ENCODE measurements at regions not wholly inside any gene's neighbourhood (a gene's known extent, or its start where the extent isn't known, plus 50 kb on each side); places are given as distances from the start of the nearest gene placed in this dataset.
"Not testable (repeated sequence)": the region's sequence is repeated elsewhere in the genome, so short reads cannot be mapped to it uniquely, and the experiment has no call there.

DNA sequence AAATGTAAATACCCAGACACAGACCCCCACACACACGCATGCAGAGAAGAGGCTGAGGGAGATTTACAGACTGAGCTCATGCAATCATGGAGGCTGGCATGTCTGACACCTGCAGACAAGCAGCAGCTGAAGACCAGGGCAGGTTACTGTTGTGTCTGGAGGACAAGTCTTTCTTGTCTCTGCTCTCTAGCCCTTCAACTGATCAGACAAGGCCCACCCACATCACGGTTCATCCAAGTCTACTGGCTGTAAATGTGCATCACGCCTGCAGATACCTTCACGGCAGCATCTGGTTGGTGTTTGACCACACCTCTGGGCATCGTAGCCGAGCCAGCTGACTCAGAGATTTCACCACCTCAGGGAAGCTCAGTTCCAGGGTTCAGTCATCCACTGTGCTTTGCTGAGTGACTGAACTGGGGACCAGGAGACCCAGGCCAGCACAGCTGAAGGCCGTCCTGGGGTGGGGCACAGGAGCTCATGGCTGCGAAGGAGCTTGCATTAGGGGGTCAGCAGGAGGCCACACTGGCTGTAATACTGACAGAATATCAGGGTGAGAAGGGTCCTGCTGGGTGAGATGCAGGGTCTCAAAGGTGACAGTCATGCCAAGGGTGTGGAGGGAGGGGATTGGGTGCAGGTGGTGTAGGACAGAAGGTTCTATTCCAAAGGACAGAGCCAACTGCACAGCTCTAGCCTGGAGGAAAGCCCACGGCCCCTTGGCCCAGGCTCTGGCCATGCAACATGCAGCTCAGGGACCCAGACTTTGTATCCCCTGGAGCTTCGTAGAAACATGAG, 304.9 kb downstream of the BRD1 start:
- DNase-seq: no peak

GRCh38 chr22:49521787-49522224, 305.9 kb downstream of the BRD1 start:
- no peak for DNase-seq

DNA sequence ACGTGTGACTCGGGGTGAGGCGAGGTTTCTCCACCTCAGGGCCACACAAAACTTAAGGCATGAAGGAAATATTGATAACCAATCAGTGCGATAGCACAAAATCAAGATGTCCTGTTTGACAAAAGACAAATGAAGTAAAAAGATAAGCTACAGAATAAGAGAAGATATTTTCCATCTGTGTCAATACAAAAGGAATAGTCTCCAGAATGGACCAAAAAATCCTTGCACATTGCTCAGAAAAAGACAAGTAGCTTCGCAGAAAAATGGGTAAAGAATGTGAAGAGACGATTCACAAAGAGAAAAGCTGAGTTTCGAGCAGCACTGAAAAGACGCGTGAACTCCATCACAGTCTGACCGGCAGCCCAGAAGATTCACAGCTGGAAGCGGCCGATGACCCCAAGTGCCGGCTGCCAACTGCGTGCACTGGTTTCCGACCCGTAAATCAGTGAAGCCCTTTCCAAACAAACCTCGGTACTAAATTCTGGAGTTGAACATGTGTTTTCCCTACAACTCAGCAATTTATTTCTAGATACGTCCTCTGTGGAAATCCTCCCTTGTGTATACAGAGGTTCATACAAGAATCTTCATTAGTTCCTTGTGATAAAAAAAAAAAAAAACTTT, 308.4 kb downstream of the BRD1 start:
- no peak for DNase-seq

DNA sequence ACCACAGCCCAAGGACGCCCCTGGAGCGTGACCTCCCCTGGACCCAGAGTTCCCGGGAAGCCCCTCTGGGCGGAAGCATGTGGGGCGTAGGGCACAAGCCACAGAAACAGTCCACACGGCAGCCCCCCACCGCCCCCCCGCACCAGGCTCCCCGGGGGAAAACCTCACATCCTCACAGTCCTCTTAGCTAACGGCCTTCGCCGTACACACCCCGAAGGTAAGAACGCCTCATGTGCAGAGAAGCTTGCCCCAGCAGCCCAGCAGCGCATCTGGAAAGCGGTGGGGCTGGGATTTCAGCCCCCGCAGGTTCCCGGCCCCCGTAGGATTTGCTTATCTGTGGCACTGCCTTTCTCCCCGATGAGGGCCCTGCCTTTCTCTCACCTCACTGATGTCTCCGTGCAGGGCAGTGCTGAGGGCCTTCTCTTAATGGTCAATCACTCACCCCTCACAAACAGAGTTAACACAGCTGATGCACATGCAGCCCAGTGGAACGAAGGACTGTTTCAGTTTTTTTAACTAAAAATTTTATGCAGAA, 309.2 kb downstream of the BRD1 start:
- no peak for DNase-seq

DNA sequence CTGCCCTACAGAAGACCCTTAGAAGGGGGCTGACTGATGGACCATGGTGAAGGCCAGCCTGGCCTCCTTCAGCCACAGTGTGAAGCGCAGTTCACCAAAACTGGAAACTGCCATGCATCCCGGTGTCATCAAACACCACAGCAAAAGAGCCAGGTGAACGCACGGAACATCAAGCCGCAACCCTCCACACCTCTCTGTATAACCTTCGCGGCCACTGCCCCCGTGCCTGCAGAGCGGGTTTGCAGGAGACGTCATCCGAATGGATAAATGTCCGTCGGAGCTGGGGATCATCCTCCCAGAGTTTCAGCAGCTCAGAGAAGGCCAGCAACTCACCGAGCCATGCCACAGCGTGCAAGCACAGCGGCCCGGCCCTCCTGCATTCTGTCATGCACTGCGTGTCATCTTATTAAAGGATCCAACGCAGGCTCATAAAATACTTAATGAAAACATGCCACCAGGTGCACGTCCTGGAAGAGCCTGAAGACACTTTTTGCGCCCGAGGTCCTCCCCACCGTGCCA, 309.9 kb downstream of the BRD1 start:
- DNase-seq: no peak

DNA sequence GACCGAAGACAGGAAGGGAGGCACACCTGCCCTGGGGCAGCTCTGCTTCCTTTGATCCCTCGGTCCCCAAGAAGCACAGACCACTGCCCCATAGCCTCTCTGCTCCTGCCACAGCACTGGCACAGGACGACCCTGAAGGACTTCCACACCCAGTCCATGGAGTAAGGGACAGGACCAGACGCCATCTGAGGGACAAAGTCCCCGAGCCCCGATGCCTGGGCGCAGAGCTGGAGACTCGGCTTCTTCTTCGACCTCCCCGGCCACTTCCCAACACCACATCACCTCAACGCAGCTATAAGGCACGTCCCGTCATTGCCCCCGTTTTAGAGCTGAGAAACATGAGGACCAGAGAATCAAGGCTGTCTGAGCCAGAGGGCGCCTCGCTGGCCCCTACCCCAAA, 310.5 kb downstream of the BRD1 start:
- no peak for DNase-seq

DNA sequence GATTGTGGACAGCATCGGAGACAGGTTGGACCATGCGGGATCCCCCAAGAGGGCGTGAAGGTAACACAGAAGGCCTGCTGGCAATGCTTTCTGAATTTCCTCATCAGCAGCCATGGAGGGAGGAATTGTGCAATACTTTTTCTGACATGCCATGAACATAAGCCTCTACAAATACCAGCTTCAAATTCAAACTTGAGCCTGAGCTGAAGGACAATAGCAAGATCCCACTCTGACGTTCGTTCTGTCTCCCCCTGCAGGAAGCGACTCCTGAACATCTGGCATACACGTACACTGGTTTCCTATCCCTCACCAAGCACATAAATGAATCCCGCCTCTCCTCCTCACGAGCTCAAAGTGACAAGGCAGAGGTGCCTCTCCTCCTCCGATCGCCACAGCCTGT, 312.2 kb downstream of the BRD1 start:
- DNase-seq: no peak

DNA sequence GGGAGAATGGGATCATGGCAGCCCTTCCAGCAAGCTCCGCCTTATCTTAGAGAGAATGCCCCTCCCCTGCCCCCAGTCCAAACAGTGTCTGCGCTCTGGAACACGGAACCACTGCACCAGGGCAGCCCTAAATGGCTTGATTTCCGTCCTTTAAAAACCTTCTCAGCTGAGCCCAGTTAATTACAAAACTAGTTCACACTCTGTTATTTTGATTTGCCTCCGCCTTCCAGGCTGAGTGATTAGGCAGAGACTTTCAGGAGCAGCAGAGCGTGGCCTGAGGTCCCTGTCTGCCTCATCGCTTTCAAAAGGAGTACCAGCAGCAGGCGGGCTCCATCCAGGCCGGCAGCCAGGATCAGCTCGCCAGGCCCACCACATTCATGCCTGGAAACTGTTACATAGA, 313.0 kb downstream of the BRD1 start:
- DNase-seq: no peak

DNA sequence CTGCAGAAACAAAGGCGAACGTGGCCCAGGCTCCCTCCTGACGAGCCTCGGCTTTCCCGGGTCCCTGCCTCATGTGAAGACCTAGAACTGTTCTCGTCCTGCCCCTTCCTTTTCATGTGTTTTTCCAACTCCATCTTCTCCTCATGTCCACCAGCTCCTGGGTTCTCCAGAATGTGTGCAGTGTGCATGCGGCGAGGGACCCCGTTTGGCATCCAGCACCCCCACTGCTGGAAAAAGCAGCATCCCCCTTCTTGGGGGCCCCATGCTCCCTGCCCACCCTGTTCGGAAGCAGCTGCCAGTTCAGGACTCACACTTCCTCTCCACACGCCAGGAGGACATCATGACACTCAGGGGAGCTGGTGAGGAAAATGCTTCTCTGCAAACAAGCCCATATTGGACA, 313.5 kb downstream of the BRD1 start:
- no peak for DNase-seq

GRCh38 chr22:49513358-49513851, 314.3 kb downstream of the BRD1 start:
- DNase-seq: no peak

DNA sequence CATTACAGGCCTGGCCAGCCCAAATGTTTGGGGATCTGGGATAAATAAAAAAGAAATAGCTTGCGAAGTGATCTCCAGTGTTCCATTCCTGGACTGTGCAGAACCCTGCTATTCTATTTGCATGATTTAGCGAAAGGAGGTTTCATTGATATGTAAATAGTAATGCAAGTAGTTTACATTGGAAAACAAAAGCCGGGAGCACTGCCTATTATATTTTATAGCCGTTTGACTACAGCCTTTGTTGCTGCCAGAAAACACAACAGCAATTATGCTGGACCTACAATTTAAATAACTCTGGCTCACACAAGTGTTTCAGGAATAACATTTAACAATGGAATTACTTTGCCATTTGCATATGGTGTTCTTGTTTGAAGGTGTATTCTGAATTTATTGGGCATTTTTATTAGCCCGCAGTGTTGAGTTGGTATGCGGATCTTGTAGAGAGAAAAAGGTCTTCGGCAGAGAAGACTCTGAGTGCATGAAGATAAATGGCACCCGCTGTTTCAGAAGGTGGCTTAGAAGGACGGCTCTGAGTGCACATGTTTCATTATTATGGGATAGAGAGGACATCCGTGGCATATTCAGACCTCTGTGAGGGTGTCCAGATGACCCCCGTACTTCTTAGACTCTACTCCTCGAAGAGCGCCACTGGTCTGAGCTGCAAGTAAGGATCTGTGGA, 315.0 kb downstream of the BRD1 start:
- DNase-seq: no peak

GRCh38 chr22:49511393-49512189, 316.1 kb downstream of the BRD1 start:
- DNase-seq: not testable (repeated sequence)

DNA sequence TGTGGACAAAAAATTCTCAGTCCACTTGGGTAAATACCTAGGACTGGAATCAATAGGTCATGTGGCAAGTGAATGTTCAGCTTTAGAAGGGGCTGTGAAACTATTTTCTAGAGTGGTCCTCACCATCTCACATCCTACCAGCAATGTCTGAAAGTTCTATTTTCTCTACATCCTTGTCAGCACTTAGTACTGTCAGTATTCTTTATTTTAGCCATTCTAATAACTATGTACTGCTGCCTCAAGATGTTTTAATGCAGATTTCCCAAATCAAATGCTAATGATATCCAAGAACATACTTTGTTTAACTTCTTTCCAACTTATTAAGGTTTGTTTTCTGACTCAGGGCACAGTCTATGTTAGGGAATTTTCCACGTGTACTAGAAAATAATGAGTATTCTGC, 317.0 kb downstream of the BRD1 start:
- DNase-seq: no peak

DNA sequence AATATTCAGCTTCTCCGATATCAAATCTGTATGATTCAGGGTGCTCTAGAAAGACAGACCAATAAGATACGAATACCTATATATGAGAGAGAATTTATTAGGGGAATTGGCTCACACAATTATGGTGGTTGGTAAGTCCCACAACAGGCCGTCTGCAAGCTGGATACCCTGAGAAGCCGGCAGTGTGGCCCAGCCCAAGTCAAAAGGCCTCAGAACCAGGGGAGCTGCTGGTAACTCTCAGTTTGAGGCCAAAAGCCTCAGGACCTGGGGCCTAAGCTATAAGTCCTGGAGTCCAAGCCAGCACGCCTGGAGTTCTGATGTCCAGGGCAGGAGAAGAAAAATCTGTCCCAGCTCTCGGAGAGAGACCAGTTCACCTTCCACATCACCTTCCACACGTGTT, 318.7 kb downstream of the BRD1 start:
- no peak for DNase-seq

DNA sequence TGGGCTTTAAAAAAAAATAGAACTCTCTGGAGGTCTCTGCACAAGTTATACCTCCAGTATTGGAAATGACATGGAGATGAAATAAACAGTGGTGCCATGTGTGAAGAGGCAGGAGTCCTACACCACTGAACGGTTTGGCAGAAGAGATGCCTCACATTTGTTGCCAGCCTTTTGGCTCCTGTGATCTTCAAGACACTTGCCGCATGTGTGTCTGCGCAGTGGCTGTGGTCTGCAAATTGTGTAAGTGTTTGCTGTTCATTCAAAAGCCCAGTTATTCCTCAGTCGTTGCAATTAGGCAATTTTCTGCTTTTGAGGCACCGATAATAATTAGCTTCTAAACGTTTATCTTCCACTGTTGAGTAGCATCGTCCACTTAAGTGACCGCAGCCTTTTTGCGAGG, 319.1 kb downstream of the BRD1 start:
- DNase-seq: no peak

- DNase-seq: no peak
These were observed 319.9 kb downstream of the BRD1 start for GRCh38 chr22:49507607-49508292.

DNA sequence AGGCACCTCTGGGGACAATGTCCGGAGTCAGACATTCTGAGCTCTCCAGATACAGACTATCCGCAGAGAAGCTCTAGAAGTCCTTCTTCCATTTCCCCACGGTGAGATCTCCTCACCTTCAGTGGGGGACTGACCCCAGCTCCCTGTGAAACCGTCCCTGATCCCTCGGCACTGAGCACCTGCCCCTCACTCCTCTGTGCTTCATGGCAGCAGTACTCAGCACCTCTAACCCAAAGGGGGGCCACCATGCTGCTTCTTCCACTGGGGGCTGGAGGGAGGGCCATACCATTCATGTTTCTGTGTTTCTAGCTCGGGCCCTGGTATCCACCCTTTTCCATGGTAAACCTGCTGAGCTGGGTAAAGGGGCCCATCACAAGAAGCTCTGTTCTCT, 321.7 kb downstream of the BRD1 start:
- DNase-seq: no peak

- no peak for DNase-seq
These were observed 322.2 kb downstream of the BRD1 start for GRCh38 chr22:49505337-49506009.

DNA sequence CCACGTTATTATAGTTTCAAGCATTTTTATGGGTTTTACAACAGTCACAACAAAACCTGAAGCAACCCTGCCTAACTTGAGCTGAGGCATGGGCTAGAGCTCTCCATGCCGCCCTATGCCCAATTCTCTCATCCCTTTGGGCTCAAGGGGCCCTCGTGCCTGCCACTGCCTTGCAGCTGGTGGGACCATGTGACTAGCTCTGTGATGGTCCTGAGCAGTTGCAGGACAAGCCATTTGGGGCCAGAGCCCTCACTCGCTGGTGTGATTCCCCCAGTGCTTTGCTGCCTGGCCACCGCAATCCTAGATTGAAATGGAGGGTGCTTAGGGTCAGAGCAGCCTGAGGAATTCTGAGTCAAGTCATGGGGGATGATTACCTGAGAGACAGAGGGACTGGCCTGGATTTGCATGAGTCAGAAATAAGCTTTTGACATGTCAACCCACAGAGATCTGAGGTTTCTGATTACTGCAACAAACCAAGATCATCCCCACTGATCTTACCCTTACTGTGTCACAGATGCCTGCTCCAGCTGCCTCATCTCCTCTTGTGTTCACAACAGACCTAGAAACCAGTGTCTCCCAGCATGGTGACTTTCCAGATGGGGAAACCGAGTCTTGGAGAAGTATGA, 323.7 kb downstream of the BRD1 start:
- DNase-seq: no peak

DNA sequence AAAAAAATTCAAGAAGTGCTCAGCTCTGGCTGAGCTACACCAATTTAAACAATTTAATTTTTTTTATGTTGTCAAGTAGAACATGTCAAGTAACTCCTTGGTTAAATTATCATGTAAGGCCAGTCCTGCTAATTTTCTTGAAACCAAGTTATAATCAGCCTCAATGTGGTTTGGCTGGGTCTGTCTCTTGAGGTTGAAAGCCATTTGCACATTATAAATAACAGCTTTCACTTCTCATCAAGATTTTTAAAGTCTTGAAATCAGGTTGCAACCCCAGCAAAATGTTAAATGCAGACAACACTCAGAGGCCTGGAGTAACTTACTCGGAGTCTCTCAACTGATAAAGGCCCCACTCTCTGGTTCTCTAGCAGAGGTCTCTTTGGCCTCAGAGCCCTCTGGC, 324.4 kb downstream of the BRD1 start:
- no peak for DNase-seq

Data from stimulated activated CD4-positive, alpha-beta T cell treated with anti-CD3 and anti-CD28 coated beads, Interleukin-12 subunit alpha, Interleukin-12 subunit beta, amount 100 ng/mL, for 4 hours (primary cell).